A549 (cell line): ENCODE measurements at regions not wholly inside any gene's neighbourhood (a gene's known extent, or its start where the extent isn't known, plus 50 kb on each side); places are given as distances from the start of the nearest gene placed in this dataset.

Source experiments
- ATAC-seq, 2 experiments: fragments of 200-7000 bp in 1 of 2; fragments of >200 bp in 1 of 2; cut with Nextera tagmentation in 1 of 2; cut with Tn5 transposase in 1 of 2; 3 replicates each; pipeline versions ENCODE4 v1.8.0 to v1.9.1; 2018 to 2020; ENCODE audit warnings: mild to moderate bottlenecking in 1 of 2, moderate library complexity in 1 of 2
- CTCF ChIA-PET: fragments of 300-600 bp; sonication (Branson Sonifier 250); formaldehyde crosslinking; extraction: SDS; loops from one replicate; lab custom pipeline; 2021; ENCODE audit warnings: antibody characterized with exemption, inconsistent platforms; lab: Yijun Ruan, JAX
- POLR2A ChIA-PET: fragments of 350-600 bp; formaldehyde crosslinking; extraction: SDS; loops from one replicate; lab custom pipeline; 2021; ENCODE audit warnings: antibody characterized with exemption, inconsistent platforms; lab: Yijun Ruan, JAX
- DNase-seq, 2 experiments: peaks; one replicate each; pipeline versions ENCODE4 v3.0.0 to v3.0.0-alpha.2; 2011 to 2016; ENCODE audit warnings: low read depth in 1 of 2, low spot score in 1 of 2
- FAIRE-seq: peaks from 2 replicates; lab custom pipeline; 2011; peaks lifted over from hg19 to GRCh38; lab: Jason Lieb, UNC
- H3K27ac ChIP-seq, 2 experiments: fragments of >200 bp; sonication (Bioruptor Twin); formaldehyde crosslinking; 3 replicates each; pipeline ENCODE4 v1.5.1; 2016 to 2017
- H3K4me1 ChIP-seq: fragments of >200 bp; sonication (Bioruptor Twin); formaldehyde crosslinking; 3 replicates; pipeline ENCODE4 v1.6.1; 2016
- H3K4me2 ChIP-seq: fragments of >200 bp; sonication (Bioruptor Twin); formaldehyde crosslinking; 3 replicates; pipeline ENCODE4 v1.6.1; 2016
- H3K4me3 ChIP-seq: fragments of >200 bp; sonication (Bioruptor Twin); formaldehyde crosslinking; 3 replicates; pipeline ENCODE4 v1.5.1; 2016
- H3K9me3 ChIP-seq: fragments of >200 bp; sonication (Bioruptor Twin); formaldehyde crosslinking; 3 replicates; pipeline ENCODE4 v1.6.1; 2016
- BHLHE40 ChIP-seq: IDR thresholded peaks from 2 replicates; pipeline ENCODE4 v1.6.1; 2012; ENCODE audit warnings: low read depth, low read length, inconsistent platforms
- CEBPB ChIP-seq, 2 experiments: fragments of >200 bp in 1 of 2; sonication (Bioruptor Twin) in 1 of 2; formaldehyde crosslinking in 1 of 2; IDR thresholded peaks; 2 replicates each; pipeline ENCODE4 v1.6.1; 2012 to 2016
- CHD2 ChIP-seq: fragments of 150-350 bp; IDR thresholded peaks from 2 replicates; pipeline ENCODE4 v1.6.1; 2014; ENCODE audit warnings: low read length; ENCODE audit not compliant: partially characterized antibody
- E2F6 ChIP-seq: IDR thresholded peaks from 2 replicates; pipeline ENCODE4 v1.6.1; 2012; ENCODE audit warnings: low read depth, borderline replicate concordance
- ELK1 ChIP-seq: fragments of 150-350 bp; IDR thresholded peaks from 2 replicates; pipeline ENCODE4 v1.6.1; 2014; ENCODE audit warnings: low read depth, mild to moderate bottlenecking, low read length
- ESRRA ChIP-seq: fragments of 150-350 bp; IDR thresholded peaks from 2 replicates; pipeline ENCODE4 v1.6.1; 2014; ENCODE audit warnings: mild to moderate bottlenecking, low read length, borderline replicate concordance
- FOSL2 ChIP-seq, 2 experiments: fragments of 450-650 bp in 1 of 2; fragments of >200 bp in 1 of 2; sonication (Bioruptor Twin) in 1 of 2; formaldehyde crosslinking; IDR thresholded peaks; 2 replicates each; pipeline versions ENCODE4 v1.5.0 to v1.6.1; 2016 to 2020; ENCODE audit warnings: mild to moderate bottlenecking in 1 of 2, moderate library complexity in 1 of 2
- HES2 ChIP-seq: fragments of >200 bp; sonication (Bioruptor Twin); formaldehyde crosslinking; IDR thresholded peaks from 2 replicates; pipeline ENCODE4 v1.6.1; 2016
- HMGXB4 ChIP-seq: fragments of 250-450 bp; sonication (Bioruptor Pico); IDR thresholded peaks from 2 replicates; pipeline ENCODE4 v1.5.0; 2021; ENCODE audit warnings: mild to moderate bottlenecking, moderate library complexity, borderline replicate concordance
- JUNB ChIP-seq: fragments of >200 bp; sonication (Bioruptor Twin); formaldehyde crosslinking; IDR thresholded peaks from 2 replicates; pipeline ENCODE4 v1.6.1; 2016
- MAZ ChIP-seq: fragments of 150-350 bp; IDR thresholded peaks from 2 replicates; pipeline ENCODE4 v1.6.1; 2014; ENCODE audit warnings: antibody characterized with exemption, low read depth, low read length, borderline replicate concordance
- NPAS2 ChIP-seq: fragments of 250-450 bp; sonication (Bioruptor Pico); IDR thresholded peaks from 2 replicates; pipeline ENCODE4 v1.8.0; 2022; ENCODE audit warnings: mild to moderate bottlenecking, moderate library complexity, borderline replicate concordance
- PHF8 ChIP-seq: fragments of 200-600 bp; sonication (generic); IDR thresholded peaks from 2 replicates; pipeline ENCODE4 v1.6.1; 2016; ENCODE audit warnings: low read depth, mild to moderate bottlenecking, antibody characterized with exemption, moderate library complexity, borderline replicate concordance
- RAD21 ChIP-seq, 2 experiments: fragments of >200 bp in 1 of 2; sonication (Bioruptor Twin) in 1 of 2; formaldehyde crosslinking in 1 of 2; IDR thresholded peaks in 1 of 2; conservative IDR thresholded peaks in 1 of 2; 2 replicates in 1 of 2; 3 replicates in 1 of 2; pipeline ENCODE4 v1.6.1; 2012 to 2018; ENCODE audit warnings: inconsistent platforms in 1 of 2
- RCOR1 ChIP-seq: fragments of 150-350 bp; IDR thresholded peaks from 2 replicates; pipeline ENCODE4 v1.6.1; 2014; ENCODE audit warnings: antibody characterized with exemption, low read length, low read depth
- RNF2 ChIP-seq: fragments of 200-600 bp; sonication (generic); IDR thresholded peaks from 2 replicates; pipeline ENCODE4 v1.6.1; 2016; ENCODE audit warnings: low read depth, mild to moderate bottlenecking, antibody characterized with exemption, moderate library complexity, borderline replicate concordance
- SREBF2 ChIP-seq: fragments of 450-650 bp; IDR thresholded peaks from 2 replicates; pipeline ENCODE4 v1.6.1; 2014; ENCODE audit warnings: mild to moderate bottlenecking, moderate library complexity
- TFCP2L1 ChIP-seq: fragments of 250-450 bp; sonication (Bioruptor Pico); IDR thresholded peaks from 2 replicates; pipeline ENCODE4 v1.5.0; 2021; ENCODE audit warnings: mild to moderate bottlenecking
- TP53 ChIP-seq: fragments of 250-450 bp; sonication (Bioruptor Pico); IDR thresholded peaks from 2 replicates; pipeline ENCODE4 v1.5.0; 2021; ENCODE audit warnings: mild to moderate bottlenecking, moderate library complexity
- ZNF302 ChIP-seq: fragments of 250-450 bp; sonication (Bioruptor Pico); IDR thresholded peaks from 2 replicates; pipeline ENCODE4 v1.9.0; 2021; ENCODE audit warnings: inconsistent platforms, mild to moderate bottlenecking, moderate library complexity
- WGBS: methylation state at CpG from one replicate; pipeline ENCODE4 v1.1.6; 2017; ENCODE audit errors: missing lambda C conversion rate; 5-methylcytosine and 5-hydroxymethylcytosine counted together

- ChIA-PET CTCF (no interaction called here), POLR2A (no interaction called here)
- DNase-seq: no peak
These were observed 879.2 kb upstream of the IGFBP7 start for GRCh38 chr4:57989430-57989829.

GRCh38 chr4:57985161-57985560 lies 875.0 kb upstream of the IGFBP7 start:
- no peak for ATAC-seq
- FAIRE-seq: no peak
- DNase-seq: no peak
- H3K27ac ChIP-seq: no peak overlapping the region
- POLR2A ChIA-PET: no interaction called here
- CTCF ChIA-PET: no interaction called here
- no peak for TF ChIP-seq CHD2
- H3K4me3 ChIP-seq: no peak overlapping the region
- no peaks in the 10 kb centered on the region for H3K9me3 ChIP-seq
- H3K4me2 ChIP-seq: no peak overlapping the region
- H3K4me1 ChIP-seq: no peaks in the 10 kb centered on the region

More at GRCh38 chr4:57989430-57989829, 879.2 kb upstream of the IGFBP7 start:
- no peak for FAIRE-seq
- 26% methylated on average over 6 of the region's 6 CpGs for WGBS
- H3K4me2 ChIP-seq: no peak overlapping the region
- H3K4me1 ChIP-seq: no peaks in the 10 kb centered on the region
- no peak for TF ChIP-seq ESRRA
- TF ChIP-seq TFCP2L1 (CRISPR knock-in tag): no peak
- TF ChIP-seq FOSL2 (IDR thresholded peaks at IDR 0.05): no peak
- no peak for TF ChIP-seq FOSL2 (CRISPR knock-in tag; IDR thresholded peaks at IDR 0.05)
- TF ChIP-seq TP53 (CRISPR knock-in tag): no peak
- no peak for TF ChIP-seq BHLHE40
- TF ChIP-seq PHF8: no peak
- no peak for TF ChIP-seq JUNB
- no peak for TF ChIP-seq RAD21 (conservative IDR thresholded peaks at IDR 0.05 in 1 of 2, IDR thresholded peaks at IDR 0.05 in 1 of 2)
- TF ChIP-seq HMGXB4 (CRISPR knock-in tag): no peak
- no peak for TF ChIP-seq SREBF2
- TF ChIP-seq MAZ: no peak
- no peak for TF ChIP-seq NPAS2
- no peak for TF ChIP-seq RCOR1
- no peaks in the 10 kb centered on the region for H3K9me3 ChIP-seq
- no peak overlapping the region for H3K27ac ChIP-seq
- H3K4me3 ChIP-seq: no peak overlapping the region
- ATAC-seq: no peak

- FAIRE-seq (no peak), ATAC-seq (no peak)
- Histone ChIP-seq H3K4me3 (no peak overlapping the region), H3K4me2 (no peak overlapping the region), H3K9me3 (no peaks in the 10 kb centered on the region)
- TF ChIP-seq CEBPB (IDR thresholded peaks at IDR 0.05): no peak
- no peak for TF ChIP-seq ELK1
- TF ChIP-seq, all 56 proteins: peak for 0
- Histone ChIP-seq H3K27ac (no peak overlapping the region), H3K4me1 (no peaks in the 10 kb centered on the region)
- ChIA-PET CTCF (no interaction called here), POLR2A (no interaction called here)
- 6% methylated on average over 5 of the region's 5 CpGs for WGBS
- DNase-seq: no peak
These were observed 870.9 kb upstream of the IGFBP7 start for GRCh38 chr4:57981123-57981522.

GRCh38 chr4:57974821-57975220 lies 864.6 kb upstream of the IGFBP7 start:
- WGBS: 12% methylated on average over 4 of the region's 4 CpGs
- Histone ChIP-seq H3K4me2 (no peak overlapping the region), H3K9me3 (no peaks in the 10 kb centered on the region), H3K4me3 (no peak overlapping the region), H3K27ac (no peak overlapping the region), H3K4me1 (no peaks in the 10 kb centered on the region)
- ChIA-PET CTCF (no interaction called here), POLR2A (no interaction called here)
- DNase-seq: no peak
- TF ChIP-seq E2F6 (no peak), HES2 (no peak), RNF2 (no peak), ZNF302 (CRISPR knock-in tag) (no peak)
- no peak for FAIRE-seq
- ATAC-seq: no peak
